Activated T-cell treated with anti-CD3 and anti-CD28 coated beads for 4 hours (primary cell): ENCODE measurements at regions not wholly inside any gene's neighbourhood (a gene's known extent, or its start where the extent isn't known, plus 50 kb on each side); places are given as distances from the start of the nearest gene placed in this dataset.

Experiments used
- DNase-seq: peaks from one replicate; pipeline ENCODE4 v3.0.0-alpha.2; 2020

GRCh38 chr2:16314001-16314400 lies 351.6 kb downstream of the CYRIA start:
- DNase-seq, result no peak

GRCh38 chr2:16313235-16313975 lies 352.2 kb downstream of the CYRIA start:
- DNase-seq, result no peak

- DNase-seq, result no peak
These were observed 352.9 kb downstream of the CYRIA start for GRCh38 chr2:16312771-16313170.

GRCh38 chr2:16311521-16312440 lies 353.9 kb downstream of the CYRIA start:
- DNase-seq, result no peak

GRCh38 chr2:16308816-16309215 lies 356.8 kb downstream of the CYRIA start:
- DNase-seq, result no peak

GRCh38 chr2:16304876-16305590 lies 360.6 kb downstream of the CYRIA start:
- DNase-seq, result no peak

- no peak for DNase-seq
These were observed 361.9 kb downstream of the CYRIA start for GRCh38 chr2:16303761-16304160.

- DNase-seq, result no peak
These were observed 362.4 kb downstream of the CYRIA start for GRCh38 chr2:16303273-16303577.

GRCh38 chr2:16302431-16303272 lies 362.3 kb downstream of the MYCN start:
- no peak for DNase-seq

GRCh38 chr2:16301961-16302360 lies 361.6 kb downstream of the MYCN start:
- no peak for DNase-seq

- DNase-seq, result no peak
These were observed 358.5 kb downstream of the MYCN start for GRCh38 chr2:16298866-16299265.

GRCh38 chr2:16296331-16297250 lies 356.2 kb downstream of the MYCN start:
- no peak for DNase-seq

- DNase-seq, result no peak
These were observed 355.6 kb downstream of the MYCN start for GRCh38 chr2:16296038-16296290.

GRCh38 chr2:16294791-16295190 lies 354.4 kb downstream of the MYCN start:
- no peak for DNase-seq

GRCh38 chr2:16293871-16294270 lies 353.5 kb downstream of the MYCN start:
- DNase-seq, result no peak

GRCh38 chr2:16293398-16293797 lies 353.0 kb downstream of the MYCN start:
- DNase-seq, result no peak

- DNase-seq, result no peak
These were observed 351.6 kb downstream of the MYCN start for GRCh38 chr2:16291731-16292550.

- no peak for DNase-seq
These were observed 350.9 kb downstream of the MYCN start for GRCh38 chr2:16291226-16291625.

GRCh38 chr2:16290311-16291020 lies 350.1 kb downstream of the MYCN start:
- DNase-seq, result no peak
